Activated CD4-positive, alpha-beta T cell treated with anti-CD3 and anti-CD28 coated beads for 4 hours (primary cell): ENCODE measurements at regions not wholly inside any gene's neighbourhood (a gene's known extent, or its start where the extent isn't known, plus 50 kb on each side); places are given as distances from the start of the nearest gene placed in this dataset.
"Not testable (repeated sequence)": the region's sequence is repeated elsewhere in the genome, so short reads cannot be mapped to it uniquely, and the experiment has no call there.

Source experiments
- DNase-seq, 2 donors: peaks; one replicate each; pipeline ENCODE4 v3.0.0-alpha.2; 2020

- DNase-seq, result not testable (repeated sequence)
Measured at GRCh38 chr5:177664737-177665136, 64.8 kb downstream of the B4GALT7 start.

GRCh38 chr5:177665172-177665571 is 65.2 kb downstream of the B4GALT7 start:
- not testable (repeated sequence) for DNase-seq

GRCh38 chr5:177665960-177666359 is 66.0 kb downstream of the B4GALT7 start:
- DNase-seq, result not testable (repeated sequence)

- DNase-seq, result not testable (repeated sequence)
Measured at GRCh38 chr5:177671035-177671754, 71.3 kb downstream of the B4GALT7 start.

GRCh38 chr5:177671755-177672690 is 72.1 kb downstream of the B4GALT7 start:
- DNase-seq, result peak; percentile 75 to 80
